H1 (cell line): ENCODE measurements at regions not wholly inside any gene's neighbourhood (a gene's known extent, or its start where the extent isn't known, plus 50 kb on each side); places are given as distances from the start of the nearest gene placed in this dataset.

Experiments
- CTCF ChIA-PET: fragments of 300-600 bp; sonication (Branson Sonifier 250); formaldehyde crosslinking; loops from one replicate; lab custom pipeline; 2021; ENCODE audit not compliant: partially characterized antibody; lab: Charles Lee
- POLR2A ChIA-PET: fragments of 300-600 bp; sonication (Branson Sonifier 250); formaldehyde crosslinking; loops from one replicate; lab custom pipeline; 2021; ENCODE audit warnings: inconsistent platforms; ENCODE audit not compliant: partially characterized antibody; lab: Charles Lee
- DNase-seq, 2 experiments: peaks; one replicate each; pipeline versions ENCODE4 v3.0.0 to v3.0.0-alpha.2; 2010 to 2022; ENCODE audit warnings: low spot score in 2 of 2, low read depth in 1 of 2, mixed read lengths in 1 of 2
- FAIRE-seq: peaks from 2 replicates; lab custom pipeline; 2011; peaks lifted over from hg19 to GRCh38; lab: Jason Lieb, UNC
- H2AFZ ChIP-seq: 2 replicates; pipeline ENCODE4 v1.8.1; 2012; ENCODE audit warnings: low read length, inconsistent platforms
- H2AK5ac ChIP-seq: 2 replicates; pipeline ENCODE4 v1.6.1; 2013; ENCODE audit warnings: low read depth, low read length
- H2BK120ac ChIP-seq: replicated peaks from 2 replicates; pipeline ENCODE3; 2013; ENCODE audit warnings: low read depth, low read length, inconsistent platforms
- H2BK12ac ChIP-seq: 2 replicates; pipeline ENCODE4 v1.6.1; 2013; ENCODE audit warnings: low read depth, low read length
- H2BK15ac ChIP-seq: 2 replicates; pipeline ENCODE4 v1.6.1; 2013; ENCODE audit warnings: low read length
- H2BK20ac ChIP-seq: 2 replicates; pipeline ENCODE4 v1.6.1; 2013; ENCODE audit warnings: low read length
- H2BK5ac ChIP-seq: 2 replicates; pipeline ENCODE4 v1.6.1; 2013; ENCODE audit warnings: low read depth, low read length
- H3K14ac ChIP-seq: 2 replicates; pipeline ENCODE4 v1.6.1; 2013; ENCODE audit warnings: inconsistent platforms; ENCODE audit not compliant: insufficient read length
- H3K18ac ChIP-seq: 2 replicates; pipeline ENCODE4 v1.6.1; 2013; ENCODE audit warnings: low read length; ENCODE audit errors: extremely low read depth
- H3K23ac ChIP-seq: 2 replicates; pipeline ENCODE4 v1.6.1; 2013; ENCODE audit warnings: inconsistent platforms; ENCODE audit not compliant: insufficient read length
- H3K23me2 ChIP-seq: 2 replicates; pipeline ENCODE4 v1.6.1; 2013; ENCODE audit warnings: low read depth, low read length
- H3K27ac ChIP-seq: 2 replicates; pipeline ENCODE4 v1.6.1; 2011; ENCODE audit warnings: low read depth, low read length, inconsistent platforms
- H3K27me3 ChIP-seq, 4 experiments: replicated peaks in 1 of 4; 1 replicate in 1 of 4; 2 replicates in 3 of 4; pipeline versions ENCODE4 v1.6.1 to v1.8.1; 2011 to 2013; ENCODE audit warnings: low read length in 3 of 4, mild to moderate bottlenecking in 3 of 4, inconsistent platforms in 2 of 4, mixed read lengths in 2 of 4, moderate library complexity in 1 of 4; ENCODE audit not compliant: control insufficient read depth in 3 of 4, insufficient read depth in 3 of 4; ENCODE audit errors: extremely low read depth in 1 of 4
- H3K36me3 ChIP-seq, 4 experiments: 2 replicates each; pipeline versions ENCODE4 v1.6.1 to v1.8.1; 2011 to 2013; ENCODE audit warnings: mild to moderate bottlenecking in 4 of 4, low read length in 3 of 4, moderate library complexity in 2 of 4, control low read depth in 1 of 4, inconsistent platforms in 1 of 4; ENCODE audit not compliant: insufficient read depth in 4 of 4, control insufficient read depth in 2 of 4
- H3K4ac ChIP-seq: replicated peaks from 2 replicates; pipeline ENCODE3; 2013; ENCODE audit warnings: low read length, low read depth, mixed read lengths, inconsistent platforms; ENCODE audit not compliant: insufficient read length
- H3K4me1 ChIP-seq, 4 experiments: replicated peaks in 1 of 4; 1 replicate in 1 of 4; 2 replicates in 3 of 4; pipeline versions ENCODE4 v1.6.1 to v1.8.1; 2011 to 2013; ENCODE audit warnings: low read length in 3 of 4, inconsistent platforms in 2 of 4, mixed read lengths in 1 of 4; ENCODE audit not compliant: insufficient read depth in 4 of 4, control insufficient read depth in 3 of 4
- H3K4me2 ChIP-seq, 2 experiments: 2 replicates each; pipeline versions ENCODE4 v1.6.1 to v1.8.1; 2011 to 2013; ENCODE audit warnings: low read depth in 2 of 2, low read length in 2 of 2, control low read depth in 1 of 2, inconsistent platforms in 1 of 2, mild to moderate bottlenecking in 1 of 2; ENCODE audit not compliant: insufficient read depth in 1 of 2
- H3K4me3 ChIP-seq, 4 experiments: fragments of 200-600, 300-600 bp in 1 of 4; sonication (generic), shearing (Covaris generic), sonication (Bioruptor Twin) in 1 of 4; 2 replicates each; pipeline versions ENCODE4 v1.5.1 to v1.8.1; 2011 to 2016; ENCODE audit warnings: low read length in 4 of 4, low read depth in 3 of 4, control low read depth in 2 of 4, inconsistent platforms in 2 of 4, mild to moderate bottlenecking in 2 of 4, mixed read lengths in 1 of 4, moderate library complexity in 1 of 4; ENCODE audit not compliant: insufficient read depth in 2 of 4; ENCODE audit errors: extremely low read depth in 1 of 4
- H3K56ac ChIP-seq: replicated peaks from 2 replicates; pipeline ENCODE3; 2013; ENCODE audit warnings: low read depth, mild to moderate bottlenecking, mixed read lengths, low read length, inconsistent platforms; ENCODE audit not compliant: insufficient read length
- H3K79me1 ChIP-seq: 2 replicates; pipeline ENCODE4 v1.6.1; 2013; ENCODE audit warnings: low read depth, low read length, control low read depth
- H3K79me2 ChIP-seq, 2 experiments: 2 replicates each; pipeline versions ENCODE4 v1.6.1 to v1.8.1; 2012 to 2013; ENCODE audit warnings: low read length in 2 of 2, mild to moderate bottlenecking in 2 of 2, inconsistent platforms in 1 of 2; ENCODE audit not compliant: insufficient read depth in 2 of 2, control insufficient read depth in 1 of 2
- H3K9ac ChIP-seq, 4 experiments: replicated peaks in 1 of 4; 1 replicate in 1 of 4; 2 replicates in 3 of 4; pipeline versions ENCODE4 v1.6.1 to v1.8.1; 2011 to 2013; ENCODE audit warnings: low read depth in 3 of 4, low read length in 3 of 4, control low read depth in 2 of 4, mild to moderate bottlenecking in 2 of 4, moderate library complexity in 2 of 4, inconsistent platforms in 1 of 4; ENCODE audit errors: extremely low read depth in 1 of 4
- H3K9me3 ChIP-seq, 2 experiments: 2 replicates each; pipeline versions ENCODE4 v1.6.1 to v1.8.1; 2012 to 2013; ENCODE audit warnings: mild to moderate bottlenecking in 2 of 2, moderate library complexity in 2 of 2, control low read depth in 1 of 2, inconsistent platforms in 1 of 2, low read depth in 1 of 2, low read length in 1 of 2, mixed read lengths in 1 of 2; ENCODE audit not compliant: insufficient read depth in 2 of 2
- H4K20me1 ChIP-seq, 2 experiments: replicated peaks in 1 of 2; 2 replicates each; pipeline versions ENCODE3 to v1.8.1; 2011 to 2013; ENCODE audit warnings: inconsistent platforms in 2 of 2, low read length in 2 of 2, mild to moderate bottlenecking in 1 of 2; ENCODE audit not compliant: insufficient read depth in 2 of 2, control insufficient read depth in 1 of 2
- H4K5ac ChIP-seq: 2 replicates; pipeline ENCODE4 v1.6.1; 2013; ENCODE audit warnings: low read length, low read depth, mixed read lengths, inconsistent platforms; ENCODE audit not compliant: insufficient read length
- H4K8ac ChIP-seq: 2 replicates; pipeline ENCODE4 v1.8.0; 2013; ENCODE audit warnings: mild to moderate bottlenecking, moderate library complexity, low read length, inconsistent platforms; ENCODE audit not compliant: insufficient read depth; ENCODE audit errors: extremely low read depth
- H4K91ac ChIP-seq: replicated peaks from 2 replicates; pipeline ENCODE3; 2013; ENCODE audit warnings: low read length, mixed read lengths, inconsistent platforms; ENCODE audit not compliant: insufficient read length
- CBX8 ChIP-seq: fragments of 300-800, 300-1000 bp; sonication (generic); IDR thresholded peaks from 2 replicates; pipeline ENCODE4 v1.7.1; 2016; ENCODE audit warnings: low read depth, low read length, borderline replicate concordance
- CHD2 ChIP-seq: IDR thresholded peaks from 2 replicates; pipeline ENCODE4 v1.6.1; 2012; ENCODE audit warnings: low read length, improper control_type of control experiment
- CREB1 ChIP-seq: IDR thresholded peaks from 2 replicates; pipeline ENCODE4 v1.6.1; 2012; ENCODE audit warnings: inconsistent platforms
- GABPA ChIP-seq: IDR thresholded peaks from 2 replicates; pipeline ENCODE4 v1.6.1; 2011; ENCODE audit warnings: mild to moderate bottlenecking, low read length, moderate library complexity, borderline replicate concordance; ENCODE audit not compliant: insufficient read depth
- GTF2F1 ChIP-seq: IDR thresholded peaks from 2 replicates; pipeline ENCODE4 v1.6.1; 2012; ENCODE audit warnings: low read depth, low read length, improper control_type of control experiment, borderline replicate concordance
- JUND ChIP-seq: IDR thresholded peaks from 2 replicates; pipeline ENCODE4 v1.6.1; 2011; ENCODE audit warnings: mild to moderate bottlenecking, improper control_type of control experiment, low read length
- KDM5A ChIP-seq: fragments of 200-600 bp; IDR thresholded peaks from 2 replicates; pipeline ENCODE4 v1.7.1; 2012; ENCODE audit warnings: mild to moderate bottlenecking, low read length, inconsistent platforms, mixed read lengths
- MAX ChIP-seq: IDR thresholded peaks from 2 replicates; pipeline ENCODE4 v1.6.1; 2012; ENCODE audit warnings: inconsistent platforms
- POLR2AphosphoS5 ChIP-seq: IDR thresholded peaks from 2 replicates; pipeline ENCODE4 v1.6.1; 2011; ENCODE audit warnings: low read depth, low read length
- POU5F1 ChIP-seq: IDR thresholded peaks from 2 replicates; pipeline ENCODE4 v1.6.1; 2011; ENCODE audit warnings: low read depth, mild to moderate bottlenecking, low read length, moderate library complexity
- RNF2 ChIP-seq: fragments of 200-900, 300-1000 bp; sonication (generic); IDR thresholded peaks from 2 replicates; pipeline ENCODE4 v1.7.1; 2016; ENCODE audit warnings: borderline replicate concordance, low read depth, mild to moderate bottlenecking, antibody characterized with exemption, low read length; ENCODE audit not compliant: poor library complexity, severe bottlenecking; ENCODE audit errors: missing control alignments
- SRF ChIP-seq: IDR thresholded peaks from 2 replicates; pipeline ENCODE4 v1.6.1; 2011; ENCODE audit warnings: mild to moderate bottlenecking, low read depth, low read length, moderate library complexity
- ZNF274 ChIP-seq: IDR thresholded peaks from 2 replicates; pipeline ENCODE4 v1.7.0; 2012; ENCODE audit warnings: low read length, borderline replicate concordance; ENCODE audit errors: extremely low read depth
- WGBS, 2 experiments: shearing (Covaris generic) in 1 of 2; methylation state at CpG; one replicate each; pipeline versions ENCODE4 v1.1.6 to v1.1.7; 2013 to 2015; ENCODE audit warnings: low lambda C conversion rate in 2 of 2, mixed read lengths in 2 of 2, inconsistent platforms in 1 of 2, low coverage in 1 of 2, missing lambda C conversion rate in 1 of 2; ENCODE audit not compliant: insufficient replicate concordance in 2 of 2, insufficient coverage in 1 of 2, insufficient read length in 1 of 2; ENCODE audit errors: extremely low coverage in 1 of 2, missing lambda C conversion rate in 1 of 2; 5-methylcytosine and 5-hydroxymethylcytosine counted together
- TF ChIP-seq, protein P1 (sequence below): IDR thresholded peaks from 2 replicates; pipeline ENCODE4 v1.6.1; 2012; ENCODE audit warnings: low read length, inconsistent platforms

GRCh38 chrX:149302705-149303104 lies 202.4 kb downstream of the IDS start:
- CTCF ChIA-PET = no interaction called here
- H2BK15ac ChIP-seq = no peak overlapping the region
- no peak overlapping the region for H2BK5ac ChIP-seq
- H2BK20ac ChIP-seq = no peak overlapping the region
- no peak overlapping the region for H2AFZ ChIP-seq
- H2AK5ac ChIP-seq = no peak overlapping the region
- WGBS, 2 experiments = 89% methylated on average over 2 of the region's 2 CpGs; no CpG with 5 or more reads in 1 of the 2 experiments
- POLR2A ChIA-PET = no interaction called here
- H3K9ac ChIP-seq = no peak overlapping the region
- H2BK120ac ChIP-seq = no peak overlapping the region
- H4K91ac ChIP-seq = no peak overlapping the region
- H3K27me3 ChIP-seq = no peaks in the 10 kb centered on the region
- no peak overlapping the region for H3K4me2 ChIP-seq
- no peaks in the 10 kb centered on the region for H3K36me3 ChIP-seq
- no peak overlapping the region for H3K4me3 ChIP-seq
- H3K9me3 ChIP-seq = no peaks in the 10 kb centered on the region
- H3K27ac ChIP-seq = no peak overlapping the region
- no peak overlapping the region for H4K5ac ChIP-seq
- no peak overlapping the region for H3K56ac ChIP-seq
- H2BK12ac ChIP-seq = no peak overlapping the region
- H3K14ac ChIP-seq = no peak overlapping the region
- no peak overlapping the region for H4K8ac ChIP-seq
- FAIRE-seq (no peak), DNase-seq (no peak)
- no peaks in the 10 kb centered on the region for H3K4me1 ChIP-seq
- H3K18ac ChIP-seq = no peak overlapping the region
- no peaks in the 10 kb centered on the region for H4K20me1 ChIP-seq
- no peaks in the 10 kb centered on the region for H3K79me1 ChIP-seq
- no peak overlapping the region for H3K23ac ChIP-seq
- H3K79me2 ChIP-seq = no peaks in the 10 kb centered on the region
- H3K4ac ChIP-seq = no peak overlapping the region
- no peaks in the 10 kb centered on the region for H3K23me2 ChIP-seq
- TF ChIP-seq POLR2AphosphoS5 (no peak), MAX (no peak), JUND (no peak), RNF2 (no peak), ZNF274 (no peak), KDM5A (no peak), GABPA (no peak), SRF (no peak), CHD2 (no peak), POU5F1 (no peak), CBX8 (no peak), GTF2F1 (no peak), CREB1 (no peak)
- TF ChIP-seq, protein P1, sequence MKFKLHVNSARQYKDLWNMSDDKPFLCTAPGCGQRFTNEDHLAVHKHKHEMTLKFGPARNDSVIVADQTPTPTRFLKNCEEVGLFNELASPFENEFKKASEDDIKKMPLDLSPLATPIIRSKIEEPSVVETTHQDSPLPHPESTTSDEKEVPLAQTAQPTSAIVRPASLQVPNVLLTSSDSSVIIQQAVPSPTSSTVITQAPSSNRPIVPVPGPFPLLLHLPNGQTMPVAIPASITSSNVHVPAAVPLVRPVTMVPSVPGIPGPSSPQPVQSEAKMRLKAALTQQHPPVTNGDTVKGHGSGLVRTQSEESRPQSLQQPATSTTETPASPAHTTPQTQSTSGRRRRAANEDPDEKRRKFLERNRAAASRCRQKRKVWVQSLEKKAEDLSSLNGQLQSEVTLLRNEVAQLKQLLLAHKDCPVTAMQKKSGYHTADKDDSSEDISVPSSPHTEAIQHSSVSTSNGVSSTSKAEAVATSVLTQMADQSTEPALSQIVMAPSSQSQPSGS = no peak
